HFF-Myc (cell line): ENCODE measurements at regions not wholly inside any gene's neighbourhood (a gene's known extent, or its start where the extent isn't known, plus 50 kb on each side); places are given as distances from the start of the nearest gene placed in this dataset.

Experiments used
- DNase-seq: peaks from one replicate; pipeline ENCODE4 v3.0.0-alpha.2; 2011; ENCODE audit warnings: low read depth; ENCODE audit errors: extremely low read depth
- H3K4me3 ChIP-seq: replicated peaks from 2 replicates; pipeline ENCODE4 v1.5.1; 2011; ENCODE audit warnings: low read depth, mild to moderate bottlenecking, control low read depth, low read length
- TF ChIP-seq, protein P1 (sequence below): IDR thresholded peaks from 2 replicates; pipeline ENCODE4 v1.5.1; 2012; ENCODE audit warnings: mild to moderate bottlenecking, low read depth, low read length, control low read depth; ENCODE audit errors: missing control alignments

DNA sequence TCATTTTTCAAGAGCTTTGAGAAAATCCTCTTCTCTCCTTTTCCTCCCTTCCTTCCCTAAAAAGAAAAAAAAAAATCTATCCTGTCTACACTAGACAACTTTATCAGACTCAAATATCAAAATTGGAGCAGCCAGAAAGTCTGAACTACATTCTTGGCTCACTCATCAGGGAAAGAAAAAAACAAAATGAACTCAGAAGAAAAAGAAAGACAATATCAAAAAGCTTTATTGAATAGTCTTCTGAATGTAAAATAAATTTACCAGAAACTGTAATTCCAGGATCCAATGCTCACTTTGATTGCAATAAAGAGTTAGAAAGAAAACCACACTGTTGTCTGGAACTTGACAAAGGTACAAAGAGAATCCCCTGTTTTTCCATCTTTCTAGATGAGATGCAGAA is 507.2 kb upstream of the MPDZ start:
- TF ChIP-seq, protein P1, sequence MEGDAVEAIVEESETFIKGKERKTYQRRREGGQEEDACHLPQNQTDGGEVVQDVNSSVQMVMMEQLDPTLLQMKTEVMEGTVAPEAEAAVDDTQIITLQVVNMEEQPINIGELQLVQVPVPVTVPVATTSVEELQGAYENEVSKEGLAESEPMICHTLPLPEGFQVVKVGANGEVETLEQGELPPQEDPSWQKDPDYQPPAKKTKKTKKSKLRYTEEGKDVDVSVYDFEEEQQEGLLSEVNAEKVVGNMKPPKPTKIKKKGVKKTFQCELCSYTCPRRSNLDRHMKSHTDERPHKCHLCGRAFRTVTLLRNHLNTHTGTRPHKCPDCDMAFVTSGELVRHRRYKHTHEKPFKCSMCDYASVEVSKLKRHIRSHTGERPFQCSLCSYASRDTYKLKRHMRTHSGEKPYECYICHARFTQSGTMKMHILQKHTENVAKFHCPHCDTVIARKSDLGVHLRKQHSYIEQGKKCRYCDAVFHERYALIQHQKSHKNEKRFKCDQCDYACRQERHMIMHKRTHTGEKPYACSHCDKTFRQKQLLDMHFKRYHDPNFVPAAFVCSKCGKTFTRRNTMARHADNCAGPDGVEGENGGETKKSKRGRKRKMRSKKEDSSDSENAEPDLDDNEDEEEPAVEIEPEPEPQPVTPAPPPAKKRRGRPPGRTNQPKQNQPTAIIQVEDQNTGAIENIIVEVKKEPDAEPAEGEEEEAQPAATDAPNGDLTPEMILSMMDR = no peak
- no peak overlapping the region for H3K4me3 ChIP-seq
- DNase-seq = no peak

DNA sequence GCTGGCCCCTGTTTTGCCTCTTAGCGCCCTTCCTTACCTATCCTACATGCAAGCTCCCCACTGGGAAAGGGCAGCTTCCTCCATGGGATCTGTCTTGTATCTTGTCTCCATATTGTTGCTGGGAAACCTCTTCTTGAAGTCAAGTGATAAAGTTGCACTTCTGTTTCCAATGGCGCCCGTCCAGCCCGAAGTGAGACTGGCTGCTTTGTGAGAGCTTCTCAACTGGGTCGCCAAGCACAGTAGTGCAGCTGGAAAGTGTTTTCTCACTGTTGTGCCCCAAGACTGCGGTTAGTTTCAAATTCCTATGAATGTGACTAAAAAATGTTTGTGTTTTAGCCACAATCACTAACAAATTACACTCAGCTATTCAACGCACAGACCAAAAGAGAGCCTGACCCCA is 506.6 kb upstream of the MPDZ start:
- peak; percentile 20 for DNase-seq
- TF ChIP-seq, protein P1 = no peak
- H3K4me3 ChIP-seq = no peak overlapping the region

DNA sequence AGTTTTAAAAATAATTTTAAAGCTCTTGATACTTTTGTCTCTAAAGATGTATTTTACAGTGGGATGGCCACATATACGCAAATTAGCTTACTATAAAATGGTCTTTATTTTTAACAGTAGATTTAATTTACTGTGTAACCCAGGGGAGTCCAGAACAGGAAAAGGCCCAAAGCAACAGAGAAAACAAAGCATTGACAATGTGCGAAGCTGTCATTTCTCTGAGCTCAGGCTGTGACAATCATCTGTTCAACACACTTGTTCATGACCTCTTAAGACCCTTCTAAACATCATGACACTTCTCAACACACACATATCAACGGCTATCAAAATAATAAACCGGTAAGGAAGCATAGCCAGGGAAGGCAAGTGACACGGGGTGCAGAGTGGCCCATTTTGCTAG is 499.6 kb upstream of the MPDZ start:
- no peak for DNase-seq
- TF ChIP-seq, protein P1 = no peak
- no peak overlapping the region for H3K4me3 ChIP-seq

DNA sequence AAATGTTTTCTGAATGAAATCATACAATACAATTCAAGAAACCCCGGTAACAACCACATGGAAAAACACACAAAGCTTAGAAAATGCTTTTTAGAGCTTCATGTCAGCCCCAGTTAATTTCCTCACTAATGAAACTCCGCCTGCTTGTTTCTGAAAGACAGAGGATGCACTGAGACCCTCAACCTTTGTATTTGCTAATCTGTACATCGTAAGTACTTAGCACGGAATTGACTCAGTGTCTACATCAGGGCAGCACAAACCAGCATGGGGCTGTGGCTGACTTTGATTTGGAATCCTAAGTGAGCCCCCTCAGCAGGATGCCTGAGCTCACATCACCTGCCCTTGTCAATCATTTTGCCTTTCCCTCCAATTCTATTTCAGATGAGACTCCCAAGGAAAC is 499.1 kb upstream of the MPDZ start:
- H3K4me3 ChIP-seq = no peak overlapping the region
- TF ChIP-seq, protein P1 = no peak
- DNase-seq = no peak

DNA sequence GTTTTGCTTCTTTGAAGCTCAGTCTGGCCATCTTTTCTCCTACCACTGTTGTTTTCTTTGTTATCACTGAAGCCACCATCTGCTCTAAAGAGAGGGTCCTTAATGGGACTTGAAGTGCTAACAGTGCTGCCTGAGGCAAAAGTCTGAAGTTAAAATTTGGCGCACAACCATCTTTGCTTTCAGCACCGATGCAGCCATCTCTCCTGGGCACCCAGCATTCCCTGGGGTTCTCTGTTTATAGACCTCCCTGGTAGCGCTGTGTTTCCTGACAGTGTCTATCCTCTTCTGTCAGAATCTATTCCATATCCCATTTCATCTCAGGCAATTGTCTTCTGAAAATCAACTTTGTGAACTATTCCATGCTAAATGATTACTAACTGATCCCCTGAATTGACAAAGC is 491.5 kb upstream of the MPDZ start:
- TF ChIP-seq, protein P1 = no peak
- no peak for DNase-seq
- no peak overlapping the region for H3K4me3 ChIP-seq

DNA sequence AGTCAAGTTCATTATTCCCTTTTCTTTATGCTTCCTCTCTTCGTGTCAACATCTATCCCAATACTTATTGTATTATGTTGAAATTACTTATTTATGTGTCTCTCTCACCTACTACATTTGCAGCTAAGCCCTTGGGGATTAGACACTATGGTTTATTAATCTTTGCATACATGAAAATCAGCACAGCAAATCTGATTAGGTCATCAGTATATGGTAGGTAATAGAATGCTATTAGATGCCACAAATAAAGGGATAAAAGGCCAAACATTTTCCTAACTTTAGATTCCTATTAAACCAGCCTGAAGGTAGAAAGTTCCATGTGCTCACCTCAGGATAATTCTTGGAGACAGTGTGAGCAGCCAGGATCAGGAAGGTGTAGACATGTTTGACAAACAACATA is 490.1 kb upstream of the MPDZ start:
- H3K4me3 ChIP-seq = no peak overlapping the region
- DNase-seq = no peak
- TF ChIP-seq, protein P1 = no peak

DNA sequence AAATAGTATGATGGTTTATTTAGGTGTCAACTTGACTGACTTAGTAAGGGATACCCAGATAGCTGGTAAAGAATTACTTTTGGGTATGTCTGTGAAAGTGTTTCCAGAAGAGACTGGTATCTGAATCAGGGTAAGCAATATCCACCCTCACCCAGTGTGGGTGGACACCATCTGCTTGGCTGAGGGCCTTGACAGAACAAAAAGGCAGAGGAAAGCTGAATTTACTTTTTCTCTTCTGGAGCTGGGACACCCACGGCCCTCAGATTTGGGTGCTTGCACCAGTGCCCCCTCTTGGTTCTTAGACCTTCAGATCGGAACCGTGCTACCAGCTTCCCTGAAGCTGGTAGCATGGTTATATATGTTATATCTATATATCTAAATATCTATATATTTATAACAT is 489.5 kb upstream of the MPDZ start:
- TF ChIP-seq, protein P1 = no peak
- DNase-seq = no peak
- no peak overlapping the region for H3K4me3 ChIP-seq
